ENCODE measurements at regions not wholly inside any gene's neighbourhood (a gene's known extent, or its start where the extent isn't known, plus 50 kb on each side); places are given as distances from the start of the nearest gene placed in this dataset.

DNA sequence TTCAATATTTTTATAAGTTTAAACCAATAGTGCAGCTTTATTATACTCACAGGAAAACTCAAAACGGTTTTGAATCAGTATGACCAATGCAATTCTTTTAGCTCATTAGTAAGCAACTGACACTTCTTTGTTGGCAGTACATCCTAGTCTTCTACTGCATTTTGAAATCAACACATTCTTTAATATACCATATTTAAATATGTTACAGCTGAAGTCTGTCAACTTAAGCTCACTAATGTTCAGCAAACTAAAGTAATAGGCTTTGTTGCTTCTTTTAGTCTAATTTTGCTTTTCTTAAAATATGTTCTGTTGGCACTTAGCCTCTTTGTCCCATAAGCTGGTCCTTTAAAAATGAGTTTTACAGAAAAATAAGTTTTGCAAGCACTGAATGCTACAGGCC, 55.4 kb upstream of the CCBE1 start:
- DNase-seq, result no peak

DNA sequence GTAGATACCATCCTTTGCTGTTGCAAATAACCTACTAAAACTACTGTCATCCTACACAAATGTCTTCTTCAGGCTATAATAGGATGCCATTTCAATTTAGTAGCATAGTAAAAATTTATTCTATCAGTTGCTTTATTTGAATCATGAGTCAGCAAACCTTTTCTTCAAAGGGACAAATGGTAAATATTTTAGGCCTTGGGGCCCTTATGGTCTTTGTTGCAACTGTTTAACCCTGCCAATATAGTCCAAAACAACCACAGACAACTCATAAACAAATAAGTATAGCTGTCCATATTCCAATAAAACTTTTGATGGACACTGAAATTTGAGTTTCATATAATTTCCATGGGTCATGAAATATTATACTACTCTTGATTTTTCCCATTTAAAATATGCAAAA, 54.0 kb upstream of the CCBE1 start:
- DNase-seq, result no peak

DNA sequence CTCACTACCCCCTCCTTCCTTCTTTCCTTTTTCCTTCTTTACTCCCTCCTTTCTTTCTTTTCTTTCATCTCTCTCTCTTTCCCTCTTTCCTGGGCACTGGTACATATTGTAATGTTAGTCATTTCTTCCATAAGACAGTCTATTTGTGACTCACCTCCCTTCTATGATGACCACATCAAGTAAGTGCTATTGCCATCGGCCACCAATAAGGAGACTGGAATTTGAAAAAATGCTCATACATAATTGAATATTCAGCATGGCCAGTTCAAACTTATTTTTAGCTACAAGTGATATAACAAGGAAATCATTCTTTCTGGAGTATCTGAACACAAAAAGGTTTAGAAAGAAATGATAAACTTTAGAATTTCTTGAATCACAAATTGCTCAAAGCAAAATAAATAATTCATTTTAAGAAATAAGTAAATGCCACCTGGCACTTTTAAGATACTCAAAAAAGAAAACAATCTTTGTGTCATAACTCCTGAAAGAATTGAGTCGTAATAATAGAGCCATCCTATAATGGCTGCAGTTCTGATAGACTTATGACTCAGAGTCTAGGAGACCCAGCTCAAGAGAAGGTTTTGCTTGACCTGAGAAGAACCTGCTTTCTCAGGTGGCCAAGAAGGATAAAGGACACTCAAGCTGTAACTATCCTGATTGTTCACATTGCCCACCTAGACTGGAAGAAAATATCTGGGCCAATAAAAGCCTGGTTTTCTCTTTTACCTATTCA, 51.6 kb upstream of the CCBE1 start:
- no peak for DNase-seq
